ENCODE measurements at regions not wholly inside any gene's neighbourhood (a gene's known extent, or its start where the extent isn't known, plus 50 kb on each side); places are given as distances from the start of the nearest gene placed in this dataset.

- Histone ChIP-seq H3K9ac (ENCODE audit: insufficient read length) (no peak overlapping the region), H3K36me3 (ENCODE audit: insufficient read depth, low read length) (no peaks in the 10 kb centered on the region), H3K9me3 (ENCODE audit: low read depth, low read length) (no peaks in the 10 kb centered on the region), H3K27ac (no peak overlapping the region), H3K4me3 (no peak overlapping the region)
- DNase-seq (ENCODE audit: low read depth, low spot score), result no peak
- TF ChIP-seq FOXP2 (optimal IDR thresholded peaks at IDR 0.05; ENCODE audit: control extremely low read depth, extremely low read length, insufficient read depth) (no peak), POLR2AphosphoS5 (IDR thresholded peaks at IDR 0.05; ENCODE audit: borderline replicate concordance, low read depth, low read length) (no peak), EZH2 (IDR thresholded peaks at IDR 0.05) (no peak)
Observed at GRCh38 chr12:93043192-93043876, 114.2 kb upstream of the EEA1 start.

- Histone ChIP-seq H3K36me3 (ENCODE audit: insufficient read depth, low read length) (no peaks in the 10 kb centered on the region), H3K27ac (no peak overlapping the region), H3K9me3 (ENCODE audit: low read depth, low read length) (no peaks in the 10 kb centered on the region), H3K9ac (ENCODE audit: insufficient read length) (no peak overlapping the region), H3K4me3 (no peak overlapping the region)
- no peak for DNase-seq (ENCODE audit: low read depth, low spot score)
- TF ChIP-seq FOXP2 (optimal IDR thresholded peaks at IDR 0.05; ENCODE audit: control extremely low read depth, extremely low read length, insufficient read depth) (no peak), POLR2AphosphoS5 (IDR thresholded peaks at IDR 0.05; ENCODE audit: borderline replicate concordance, low read depth, low read length) (no peak), EZH2 (IDR thresholded peaks at IDR 0.05) (no peak)
Observed at GRCh38 chr12:93043877-93044209, 114.7 kb upstream of the EEA1 start.

DNA sequence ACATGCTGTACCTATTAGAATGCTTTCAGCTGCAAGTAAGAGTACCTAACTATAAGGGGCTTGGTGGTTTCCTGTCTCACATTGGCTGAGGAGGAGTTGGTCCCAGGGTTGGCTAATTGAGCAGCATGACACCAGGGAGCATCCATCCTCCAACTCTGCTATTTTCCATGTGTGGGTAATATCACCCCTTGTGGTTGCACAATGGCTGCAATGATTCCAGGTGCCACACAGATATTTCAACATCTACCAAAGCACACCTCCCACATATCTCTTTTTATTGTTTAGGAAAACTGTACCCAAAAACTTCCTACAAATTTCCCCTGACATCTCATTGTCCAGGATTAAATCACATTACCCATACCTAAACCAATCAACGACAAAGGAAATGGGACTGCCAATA, 118.0 kb upstream of the EEA1 start:
- Histone ChIP-seq H3K9ac (ENCODE audit: insufficient read length) (no peak overlapping the region), H3K4me3 (no peak overlapping the region), H3K9me3 (ENCODE audit: low read depth, low read length) (no peaks in the 10 kb centered on the region), H3K36me3 (ENCODE audit: insufficient read depth, low read length) (no peaks in the 10 kb centered on the region), H3K27ac (no peak overlapping the region)
- TF ChIP-seq EZH2 (IDR thresholded peaks at IDR 0.05) (no peak), POLR2AphosphoS5 (IDR thresholded peaks at IDR 0.05; ENCODE audit: borderline replicate concordance, low read depth, low read length) (no peak), FOXP2 (optimal IDR thresholded peaks at IDR 0.05; ENCODE audit: control extremely low read depth, extremely low read length, insufficient read depth) (no peak)
- no peak for DNase-seq (ENCODE audit: low read depth, low spot score)

- no peak for DNase-seq (ENCODE audit: low read depth, low spot score)
- Histone ChIP-seq H3K9ac (ENCODE audit: insufficient read length) (no peak overlapping the region), H3K36me3 (ENCODE audit: insufficient read depth, low read length) (no peaks in the 10 kb centered on the region), H3K4me3 (no peak overlapping the region), H3K9me3 (ENCODE audit: low read depth, low read length) (no peaks in the 10 kb centered on the region), H3K27ac (no peak overlapping the region)
- TF ChIP-seq POLR2AphosphoS5 (IDR thresholded peaks at IDR 0.05; ENCODE audit: borderline replicate concordance, low read depth, low read length), result no peak
- no peak for TF ChIP-seq FOXP2 (optimal IDR thresholded peaks at IDR 0.05; ENCODE audit: control extremely low read depth, extremely low read length, insufficient read depth)
- no peak for TF ChIP-seq EZH2 (IDR thresholded peaks at IDR 0.05)
Observed at GRCh38 chr12:93048656-93049055, 119.6 kb upstream of the EEA1 start.

- no peak overlapping the region for H3K27ac ChIP-seq
- no peaks in the 10 kb centered on the region for H3K9me3 ChIP-seq (ENCODE audit: low read depth, low read length)
- no peak overlapping the region for H3K9ac ChIP-seq (ENCODE audit: insufficient read length)
- H3K36me3 ChIP-seq (ENCODE audit: insufficient read depth, low read length), result no peaks in the 10 kb centered on the region
- H3K4me3 ChIP-seq, result no peak overlapping the region
- DNase-seq (ENCODE audit: low read depth, low spot score), result no peak
- no peak for TF ChIP-seq FOXP2 (optimal IDR thresholded peaks at IDR 0.05; ENCODE audit: control extremely low read depth, extremely low read length, insufficient read depth)
- no peak for TF ChIP-seq POLR2AphosphoS5 (IDR thresholded peaks at IDR 0.05; ENCODE audit: borderline replicate concordance, low read depth, low read length)
- TF ChIP-seq EZH2 (IDR thresholded peaks at IDR 0.05), result no peak
Observed at GRCh38 chr12:93050026-93050747, 121.1 kb upstream of the EEA1 start.

DNA sequence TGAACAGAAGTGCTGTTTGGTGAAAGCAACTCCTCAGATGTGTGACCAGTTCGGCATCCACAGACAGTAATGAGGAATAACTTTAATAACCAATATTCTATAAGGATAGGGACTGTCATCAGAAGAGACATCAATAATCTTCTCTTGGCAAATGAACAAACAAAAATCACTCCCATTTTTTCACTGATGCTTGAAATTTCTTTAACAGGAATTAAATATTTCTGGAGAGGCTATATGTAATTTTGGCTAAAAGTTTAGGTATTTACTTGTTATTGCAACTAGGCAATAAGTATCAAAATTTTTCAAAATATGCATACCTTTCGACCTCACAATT, 121.6 kb upstream of the EEA1 start:
- no peak overlapping the region for H3K9ac ChIP-seq (ENCODE audit: insufficient read length)
- no peaks in the 10 kb centered on the region for H3K36me3 ChIP-seq (ENCODE audit: insufficient read depth, low read length)
- H3K27ac ChIP-seq, result no peak overlapping the region
- H3K9me3 ChIP-seq (ENCODE audit: low read depth, low read length), result no peaks in the 10 kb centered on the region
- TF ChIP-seq EZH2 (IDR thresholded peaks at IDR 0.05) (no peak), POLR2AphosphoS5 (IDR thresholded peaks at IDR 0.05; ENCODE audit: borderline replicate concordance, low read depth, low read length) (no peak), FOXP2 (optimal IDR thresholded peaks at IDR 0.05; ENCODE audit: control extremely low read depth, extremely low read length, insufficient read depth) (no peak)
- DNase-seq (ENCODE audit: low read depth, low spot score), result no peak
- H3K4me3 ChIP-seq, result no peak overlapping the region

DNA sequence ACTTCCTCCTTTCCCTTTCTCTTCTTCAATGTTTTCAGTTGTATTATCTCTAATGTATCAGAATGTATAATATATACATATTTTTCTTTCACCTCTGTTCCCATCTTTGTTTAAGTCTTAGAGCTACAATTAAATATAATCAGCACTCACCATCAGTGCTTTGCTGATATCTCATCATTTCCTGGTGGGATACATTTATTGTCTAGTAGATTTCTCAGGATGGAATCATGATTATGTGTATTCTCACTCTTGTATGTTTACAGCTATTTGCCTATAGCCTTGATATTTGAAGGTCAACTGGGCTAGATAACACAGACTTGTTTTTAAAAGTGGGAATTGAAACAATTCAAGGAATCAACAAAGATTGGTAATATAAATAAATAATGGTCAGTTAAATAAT, 124.9 kb upstream of the EEA1 start:
- Histone ChIP-seq H3K27ac (no peak overlapping the region), H3K4me3 (no peak overlapping the region), H3K9ac (ENCODE audit: insufficient read length) (no peak overlapping the region), H3K36me3 (ENCODE audit: insufficient read depth, low read length) (no peaks in the 10 kb centered on the region), H3K9me3 (ENCODE audit: low read depth, low read length) (no peaks in the 10 kb centered on the region)
- no peak for TF ChIP-seq EZH2 (IDR thresholded peaks at IDR 0.05)
- TF ChIP-seq FOXP2 (optimal IDR thresholded peaks at IDR 0.05; ENCODE audit: control extremely low read depth, extremely low read length, insufficient read depth), result no peak
- no peak for TF ChIP-seq POLR2AphosphoS5 (IDR thresholded peaks at IDR 0.05; ENCODE audit: borderline replicate concordance, low read depth, low read length)
- DNase-seq (ENCODE audit: low read depth, low spot score), result no peak

DNA sequence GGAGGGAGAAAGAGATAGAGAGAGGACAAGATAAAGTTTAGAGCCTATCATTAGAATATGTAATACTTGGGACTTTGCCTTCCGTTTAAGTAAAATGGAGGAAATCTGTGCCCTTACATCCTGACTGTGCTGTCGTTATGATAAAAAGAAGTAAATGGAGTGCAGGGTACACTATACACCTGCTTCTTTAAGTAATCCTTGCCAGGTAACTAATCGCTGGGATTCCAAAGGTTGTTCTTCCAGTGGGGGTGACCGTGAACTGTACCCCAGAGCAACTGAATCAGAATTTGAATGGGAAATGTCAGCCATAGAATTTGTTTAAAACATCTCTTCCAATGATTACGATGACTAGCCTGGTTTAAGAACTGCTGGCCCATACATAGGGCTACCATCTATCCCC, 126.1 kb upstream of the EEA1 start:
- no peak for DNase-seq (ENCODE audit: low read depth, low spot score)
- TF ChIP-seq EZH2 (IDR thresholded peaks at IDR 0.05), result no peak
- TF ChIP-seq FOXP2 (optimal IDR thresholded peaks at IDR 0.05; ENCODE audit: control extremely low read depth, extremely low read length, insufficient read depth), result no peak
- no peak for TF ChIP-seq POLR2AphosphoS5 (IDR thresholded peaks at IDR 0.05; ENCODE audit: borderline replicate concordance, low read depth, low read length)
- Histone ChIP-seq H3K27ac (no peak overlapping the region), H3K9ac (ENCODE audit: insufficient read length) (no peak overlapping the region), H3K4me3 (no peak overlapping the region), H3K9me3 (ENCODE audit: low read depth, low read length) (no peaks in the 10 kb centered on the region), H3K36me3 (ENCODE audit: insufficient read depth, low read length) (no peaks in the 10 kb centered on the region)
